SK-N-SH treated with all-trans-retinoic acid at 6 μM for 48 hours (cell line): ENCODE measurements at regions not wholly inside any gene's neighbourhood (a gene's known extent, or its start where the extent isn't known, plus 50 kb on each side); places are given as distances from the start of the nearest gene placed in this dataset.

Source experiments
- ATAC-seq: fragments of 200-7000 bp; cut with Tn5 transposase; 3 replicates; pipeline ENCODE4 v1.9.1; 2020; ENCODE audit warnings: mild to moderate bottlenecking, moderate library complexity
- ARNTL ChIP-seq: fragments of 450-650 bp; formaldehyde crosslinking; IDR thresholded peaks from 2 replicates; pipeline ENCODE4 v1.5.0; 2020; ENCODE audit warnings: low read depth, mild to moderate bottlenecking, moderate library complexity, borderline replicate concordance
- BACH2 ChIP-seq: fragments of 250-450 bp; sonication (Bioruptor Pico); IDR thresholded peaks from 2 replicates; pipeline ENCODE4 v1.9.0; 2021; ENCODE audit warnings: mild to moderate bottlenecking, borderline replicate concordance
- CSDC2 ChIP-seq: fragments of 250-450 bp; sonication (Bioruptor Pico); IDR thresholded peaks from 2 replicates; pipeline ENCODE4 v1.5.0; 2020; ENCODE audit warnings: mild to moderate bottlenecking, moderate library complexity
- CSRNP3 ChIP-seq: fragments of 250-450 bp; sonication (Bioruptor Pico); IDR thresholded peaks from 2 replicates; pipeline ENCODE4 v1.5.1; 2021; ENCODE audit warnings: mild to moderate bottlenecking, moderate library complexity
- ESRRG ChIP-seq: fragments of 250-450 bp; sonication (Bioruptor Pico); IDR thresholded peaks from 2 replicates; pipeline ENCODE4 v1.6.1; 2021; ENCODE audit warnings: mild to moderate bottlenecking
- GLIS3 ChIP-seq: fragments of 250-450 bp; sonication (Bioruptor Pico); IDR thresholded peaks from 2 replicates; pipeline ENCODE4 v1.5.0; 2020; ENCODE audit warnings: mild to moderate bottlenecking, moderate library complexity
- ISL1 ChIP-seq: fragments of 250-450 bp; sonication (Bioruptor Pico); IDR thresholded peaks from 2 replicates; pipeline ENCODE4 v2.1.2; 2022; ENCODE audit warnings: mild to moderate bottlenecking, moderate library complexity
- OSR1 ChIP-seq: fragments of 250-450 bp; sonication (Bioruptor Pico); IDR thresholded peaks from 2 replicates; pipeline ENCODE4 v1.8.0; 2022; ENCODE audit warnings: moderate library complexity, mild to moderate bottlenecking, inconsistent platforms
- SNAI2 ChIP-seq: fragments of 250-450 bp; sonication (Bioruptor Pico); IDR thresholded peaks from 2 replicates; pipeline ENCODE4 v1.5.0; 2020; ENCODE audit warnings: mild to moderate bottlenecking, moderate library complexity
- TCF4 ChIP-seq: fragments of 250-450 bp; sonication (Bioruptor Pico); IDR thresholded peaks from 2 replicates; pipeline ENCODE4 v1.8.0; 2021; ENCODE audit warnings: mild to moderate bottlenecking, moderate library complexity, borderline replicate concordance
- TOX ChIP-seq: fragments of 250-450 bp; sonication (Bioruptor Pico); IDR thresholded peaks from 2 replicates; pipeline ENCODE4 v1.8.0; 2021; ENCODE audit warnings: mild to moderate bottlenecking, moderate library complexity, borderline replicate concordance
- ZC3H10 ChIP-seq: fragments of 250-450 bp; sonication (Bioruptor Pico); IDR thresholded peaks from 2 replicates; pipeline ENCODE4 v1.5.1; 2021; ENCODE audit warnings: mild to moderate bottlenecking, moderate library complexity
- ZFP30 ChIP-seq: fragments of 450-650 bp; formaldehyde crosslinking; IDR thresholded peaks from 2 replicates; pipeline ENCODE4 v1.5.0; 2022; ENCODE audit warnings: mild to moderate bottlenecking, moderate library complexity
- ZNF565 ChIP-seq: fragments of 450-650 bp; formaldehyde crosslinking; conservative IDR thresholded peaks from 2 replicates; pipeline ENCODE4 v1.5.0; 2020; ENCODE audit warnings: low read depth, mild to moderate bottlenecking, moderate library complexity
- ZNF70 ChIP-seq: fragments of 450-650 bp; formaldehyde crosslinking; IDR thresholded peaks from 2 replicates; pipeline ENCODE4 v1.5.0; 2020; ENCODE audit warnings: mild to moderate bottlenecking, moderate library complexity
- ZNF8 ChIP-seq: fragments of 450-650 bp; formaldehyde crosslinking; IDR thresholded peaks from 2 replicates; pipeline ENCODE4 v1.5.0; 2020; ENCODE audit warnings: mild to moderate bottlenecking, moderate library complexity
- TF ChIP-seq, protein P1 (sequence below): fragments of 250-450 bp; sonication (Bioruptor Pico); IDR thresholded peaks from 2 replicates; pipeline ENCODE4 v1.5.1; 2020; ENCODE audit warnings: low read depth, mild to moderate bottlenecking, moderate library complexity
- TF ChIP-seq, protein P2 (sequence below): fragments of 250-450 bp; sonication (Bioruptor Pico); IDR thresholded peaks from 2 replicates; pipeline ENCODE4 v1.8.0; 2020; ENCODE audit warnings: mild to moderate bottlenecking, moderate library complexity, borderline replicate concordance
- TF ChIP-seq, protein P3 (sequence below): fragments of 250-450 bp; sonication (Bioruptor Pico); IDR thresholded peaks from 2 replicates; pipeline ENCODE4 v1.8.0; 2021; ENCODE audit warnings: low read depth, mild to moderate bottlenecking, moderate library complexity, borderline replicate concordance
- TF ChIP-seq, protein P4 (sequence below): fragments of 250-450 bp; sonication (Bioruptor Pico); IDR thresholded peaks from 2 replicates; pipeline ENCODE4 v1.5.0; 2020; ENCODE audit warnings: mild to moderate bottlenecking, moderate library complexity

GRCh38 chr10:128981881-128982615 lies 485.0 kb upstream of the MGMT start (continued):
- TF ChIP-seq BACH2 (CRISPR knock-in tag): no peak
- TF ChIP-seq, protein P1, sequence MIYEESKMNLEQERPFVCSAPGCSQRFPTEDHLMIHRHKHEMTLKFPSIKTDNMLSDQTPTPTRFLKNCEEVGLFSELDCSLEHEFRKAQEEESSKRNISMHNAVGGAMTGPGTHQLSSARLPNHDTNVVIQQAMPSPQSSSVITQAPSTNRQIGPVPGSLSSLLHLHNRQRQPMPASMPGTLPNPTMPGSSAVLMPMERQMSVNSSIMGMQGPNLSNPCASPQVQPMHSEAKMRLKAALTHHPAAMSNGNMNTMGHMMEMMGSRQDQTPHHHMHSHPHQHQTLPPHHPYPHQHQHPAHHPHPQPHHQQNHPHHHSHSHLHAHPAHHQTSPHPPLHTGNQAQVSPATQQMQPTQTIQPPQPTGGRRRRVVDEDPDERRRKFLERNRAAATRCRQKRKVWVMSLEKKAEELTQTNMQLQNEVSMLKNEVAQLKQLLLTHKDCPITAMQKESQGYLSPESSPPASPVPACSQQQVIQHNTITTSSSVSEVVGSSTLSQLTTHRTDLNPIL: no peak
- TF ChIP-seq ZNF8: no peak
- TF ChIP-seq CSRNP3: no peak
- no peak for TF ChIP-seq ESRRG
- TF ChIP-seq, protein P2, sequence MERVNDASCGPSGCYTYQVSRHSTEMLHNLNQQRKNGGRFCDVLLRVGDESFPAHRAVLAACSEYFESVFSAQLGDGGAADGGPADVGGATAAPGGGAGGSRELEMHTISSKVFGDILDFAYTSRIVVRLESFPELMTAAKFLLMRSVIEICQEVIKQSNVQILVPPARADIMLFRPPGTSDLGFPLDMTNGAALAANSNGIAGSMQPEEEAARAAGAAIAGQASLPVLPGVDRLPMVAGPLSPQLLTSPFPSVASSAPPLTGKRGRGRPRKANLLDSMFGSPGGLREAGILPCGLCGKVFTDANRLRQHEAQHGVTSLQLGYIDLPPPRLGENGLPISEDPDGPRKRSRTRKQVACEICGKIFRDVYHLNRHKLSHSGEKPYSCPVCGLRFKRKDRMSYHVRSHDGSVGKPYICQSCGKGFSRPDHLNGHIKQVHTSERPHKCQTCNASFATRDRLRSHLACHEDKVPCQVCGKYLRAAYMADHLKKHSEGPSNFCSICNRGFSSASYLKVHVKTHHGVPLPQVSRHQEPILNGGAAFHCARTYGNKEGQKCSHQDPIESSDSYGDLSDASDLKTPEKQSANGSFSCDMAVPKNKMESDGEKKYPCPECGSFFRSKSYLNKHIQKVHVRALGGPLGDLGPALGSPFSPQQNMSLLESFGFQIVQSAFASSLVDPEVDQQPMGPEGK (CRISPR knock-in tag): no peak
- no peak for TF ChIP-seq ZNF565 (CRISPR knock-in tag)
- TF ChIP-seq ZFP30 (CRISPR knock-in tag): no peak
- no peak for TF ChIP-seq ZC3H10 (CRISPR knock-in tag)
- no peak for TF ChIP-seq SNAI2 (CRISPR knock-in tag)
- TF ChIP-seq ISL1 (CRISPR knock-in tag): no peak

GRCh38 chr10:128982616-128982915 lies 484.5 kb upstream of the MGMT start:
- TF ChIP-seq TCF4 (CRISPR knock-in tag) (no peak), BACH2 (CRISPR knock-in tag) (no peak), TOX (CRISPR knock-in tag) (no peak), ARNTL (CRISPR knock-in tag) (no peak), ISL1 (CRISPR knock-in tag) (no peak), ESRRG (no peak), CSDC2 (CRISPR knock-in tag) (no peak), GLIS3 (no peak), ZNF8 (no peak), ZNF70 (CRISPR knock-in tag) (no peak), OSR1 (CRISPR knock-in tag) (no peak)
- TF ChIP-seq, protein P2 (CRISPR knock-in tag): no peak
- TF ChIP-seq, protein P3, sequence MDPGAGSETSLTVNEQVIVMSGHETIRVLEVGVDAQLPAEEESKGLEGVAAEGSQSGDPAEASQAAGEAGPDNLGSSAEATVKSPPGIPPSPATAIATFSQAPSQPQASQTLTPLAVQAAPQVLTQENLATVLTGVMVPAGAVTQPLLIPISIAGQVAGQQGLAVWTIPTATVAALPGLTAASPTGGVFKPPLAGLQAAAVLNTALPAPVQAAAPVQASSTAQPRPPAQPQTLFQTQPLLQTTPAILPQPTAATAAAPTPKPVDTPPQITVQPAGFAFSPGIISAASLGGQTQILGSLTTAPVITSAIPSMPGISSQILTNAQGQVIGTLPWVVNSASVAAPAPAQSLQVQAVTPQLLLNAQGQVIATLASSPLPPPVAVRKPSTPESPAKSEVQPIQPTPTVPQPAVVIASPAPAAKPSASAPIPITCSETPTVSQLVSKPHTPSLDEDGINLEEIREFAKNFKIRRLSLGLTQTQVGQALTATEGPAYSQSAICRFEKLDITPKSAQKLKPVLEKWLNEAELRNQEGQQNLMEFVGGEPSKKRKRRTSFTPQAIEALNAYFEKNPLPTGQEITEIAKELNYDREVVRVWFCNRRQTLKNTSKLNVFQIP (CRISPR knock-in tag): no peak
- TF ChIP-seq, protein P1: no peak
- TF ChIP-seq, protein P4, sequence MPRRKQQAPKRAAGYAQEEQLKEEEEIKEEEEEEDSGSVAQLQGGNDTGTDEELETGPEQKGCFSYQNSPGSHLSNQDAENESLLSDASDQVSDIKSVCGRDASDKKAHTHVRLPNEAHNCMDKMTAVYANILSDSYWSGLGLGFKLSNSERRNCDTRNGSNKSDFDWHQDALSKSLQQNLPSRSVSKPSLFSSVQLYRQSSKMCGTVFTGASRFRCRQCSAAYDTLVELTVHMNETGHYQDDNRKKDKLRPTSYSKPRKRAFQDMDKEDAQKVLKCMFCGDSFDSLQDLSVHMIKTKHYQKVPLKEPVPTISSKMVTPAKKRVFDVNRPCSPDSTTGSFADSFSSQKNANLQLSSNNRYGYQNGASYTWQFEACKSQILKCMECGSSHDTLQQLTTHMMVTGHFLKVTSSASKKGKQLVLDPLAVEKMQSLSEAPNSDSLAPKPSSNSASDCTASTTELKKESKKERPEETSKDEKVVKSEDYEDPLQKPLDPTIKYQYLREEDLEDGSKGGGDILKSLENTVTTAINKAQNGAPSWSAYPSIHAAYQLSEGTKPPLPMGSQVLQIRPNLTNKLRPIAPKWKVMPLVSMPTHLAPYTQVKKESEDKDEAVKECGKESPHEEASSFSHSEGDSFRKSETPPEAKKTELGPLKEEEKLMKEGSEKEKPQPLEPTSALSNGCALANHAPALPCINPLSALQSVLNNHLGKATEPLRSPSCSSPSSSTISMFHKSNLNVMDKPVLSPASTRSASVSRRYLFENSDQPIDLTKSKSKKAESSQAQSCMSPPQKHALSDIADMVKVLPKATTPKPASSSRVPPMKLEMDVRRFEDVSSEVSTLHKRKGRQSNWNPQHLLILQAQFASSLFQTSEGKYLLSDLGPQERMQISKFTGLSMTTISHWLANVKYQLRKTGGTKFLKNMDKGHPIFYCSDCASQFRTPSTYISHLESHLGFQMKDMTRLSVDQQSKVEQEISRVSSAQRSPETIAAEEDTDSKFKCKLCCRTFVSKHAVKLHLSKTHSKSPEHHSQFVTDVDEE (CRISPR knock-in tag): no peak
- TF ChIP-seq, all 23 proteins: peak for 0
- ATAC-seq: no peak
